Parathyroid adenoma (tissue), 2 donors: ENCODE measurements at regions not wholly inside any gene's neighbourhood (a gene's known extent, or its start where the extent isn't known, plus 50 kb on each side); places are given as distances from the start of the nearest gene placed in this dataset.

Source experiments
- H2AFZ ChIP-seq: fragments of 300-600 bp; sonication (generic); one replicate; pipeline ENCODE4 v1.7.0; 2017; ENCODE audit warnings: antibody characterized with exemption, mild to moderate bottlenecking
- H3K27ac ChIP-seq: fragments of 300-600 bp; sonication (generic); one replicate; pipeline ENCODE4 v1.7.0; 2017
- H3K27me3 ChIP-seq: fragments of 300-600 bp; sonication (generic); one replicate; pipeline ENCODE4 v1.7.0; 2017; ENCODE audit warnings: low read length; ENCODE audit not compliant: control insufficient read depth, insufficient read depth
- H3K36me3 ChIP-seq: fragments of 300-600 bp; sonication (generic); one replicate; pipeline ENCODE4 v1.7.0; 2017; ENCODE audit warnings: low read length; ENCODE audit not compliant: control insufficient read depth, insufficient read depth
- H3K4me1 ChIP-seq: fragments of 300-600 bp; sonication (generic); one replicate; pipeline ENCODE4 v1.7.0; 2017; ENCODE audit warnings: control low read depth
- H3K4me2 ChIP-seq: fragments of 300-600 bp; sonication (generic); one replicate; pipeline ENCODE4 v1.7.0; 2017; ENCODE audit warnings: low read length
- H3K4me3 ChIP-seq: fragments of 300-600 bp; sonication (generic); one replicate; pipeline ENCODE4 v1.7.0; 2017; ENCODE audit warnings: low read depth, low read length
- H3K79me2 ChIP-seq: fragments of 300-600 bp; sonication (generic); one replicate; pipeline ENCODE4 v1.7.0; 2017; ENCODE audit warnings: control low read depth
- H3K9ac ChIP-seq: fragments of 300-600 bp; sonication (generic); one replicate; pipeline ENCODE4 v1.7.0; 2017; ENCODE audit warnings: mild to moderate bottlenecking
- H3K9me3 ChIP-seq: fragments of 300-600 bp; sonication (generic); one replicate; pipeline ENCODE4 v1.7.0; 2017; ENCODE audit warnings: low read length; ENCODE audit not compliant: control insufficient read depth
- CTCF ChIP-seq: fragments of 300-600 bp; sonication (generic); IDR thresholded peaks from one replicate; pipeline ENCODE4 v1.7.0; 2017; ENCODE audit warnings: antibody characterized with exemption, mild to moderate bottlenecking
- donor health status: primary hyperparathyroidism.

- Histone ChIP-seq H3K27me3 (no peaks in the 10 kb centered on the region), H3K4me3 (no peak overlapping the region), H3K27ac (no peak overlapping the region), H2AFZ (no peak overlapping the region), H3K36me3 (no peaks in the 10 kb centered on the region), H3K4me1 (no peaks in the 10 kb centered on the region), H3K79me2 (no peaks in the 10 kb centered on the region), H3K4me2 (no peak overlapping the region), H3K9me3 (no peaks in the 10 kb centered on the region), H3K9ac (no peak overlapping the region)
- no peak for TF ChIP-seq CTCF
Observed at GRCh38 chr10:113333313-113333712, 219.5 kb upstream of the HABP2 start.

- Histone ChIP-seq H2AFZ (no peak overlapping the region), H3K4me3 (no peak overlapping the region), H3K4me1 (no peaks in the 10 kb centered on the region), H3K9ac (no peak overlapping the region), H3K4me2 (no peak overlapping the region), H3K27ac (no peak overlapping the region), H3K79me2 (no peaks in the 10 kb centered on the region), H3K36me3 (no peaks in the 10 kb centered on the region), H3K27me3 (no peaks in the 10 kb centered on the region), H3K9me3 (no peaks in the 10 kb centered on the region)
- TF ChIP-seq CTCF, result no peak
Observed at GRCh38 chr10:113335592-113335991, 217.3 kb upstream of the HABP2 start.

GRCh38 chr10:113336549-113337130 lies 216.2 kb upstream of the HABP2 start:
- TF ChIP-seq CTCF, result no peak
- Histone ChIP-seq H3K9me3 (no peaks in the 10 kb centered on the region), H3K27ac (no peak overlapping the region), H3K79me2 (no peaks in the 10 kb centered on the region), H3K36me3 (no peaks in the 10 kb centered on the region), H2AFZ (no peak overlapping the region), H3K4me2 (no peak overlapping the region), H3K9ac (no peak overlapping the region), H3K4me3 (no peak overlapping the region), H3K4me1 (no peaks in the 10 kb centered on the region), H3K27me3 (no peaks in the 10 kb centered on the region)

GRCh38 chr10:113337142-113337541 lies 215.7 kb upstream of the HABP2 start:
- no peaks in the 10 kb centered on the region for H3K36me3 ChIP-seq
- H3K9me3 ChIP-seq, result no peaks in the 10 kb centered on the region
- TF ChIP-seq CTCF, result no peak
- no peak overlapping the region for H2AFZ ChIP-seq
- no peak overlapping the region for H3K4me3 ChIP-seq
- H3K79me2 ChIP-seq, result no peaks in the 10 kb centered on the region
- no peak overlapping the region for H3K4me2 ChIP-seq
- H3K27me3 ChIP-seq, result no peaks in the 10 kb centered on the region
- no peak overlapping the region for H3K27ac ChIP-seq
- H3K9ac ChIP-seq, result no peak overlapping the region
- H3K4me1 ChIP-seq, result no peaks in the 10 kb centered on the region

- Histone ChIP-seq H3K4me3 (no peak overlapping the region), H3K27me3 (no peaks in the 10 kb centered on the region), H3K9me3 (no peaks in the 10 kb centered on the region), H3K36me3 (no peaks in the 10 kb centered on the region), H3K27ac (no peak overlapping the region), H3K9ac (no peak overlapping the region), H3K79me2 (no peaks in the 10 kb centered on the region), H3K4me2 (no peak overlapping the region), H2AFZ (no peak overlapping the region), H3K4me1 (no peaks in the 10 kb centered on the region)
- no peak for TF ChIP-seq CTCF
Observed at GRCh38 chr10:113339121-113339520, 213.7 kb upstream of the HABP2 start.
